ENCODE measurements at regions not wholly inside any gene's neighbourhood (a gene's known extent, or its start where the extent isn't known, plus 50 kb on each side); places are given as distances from the start of the nearest gene placed in this dataset.

GRCh38 chr10:52679117-52679516 is 93.5 kb downstream of the MBL2 start:
- Histone ChIP-seq H3K4me3 (ENCODE audit: insufficient read depth, low read depth, low read length) (no peak overlapping the region), H2BK15ac (ENCODE audit: low read depth, low read length) (no peak overlapping the region), H2AK9ac (replicated peaks; ENCODE audit: low read depth, low read length, poor library complexity) (no peak overlapping the region), H4K5ac (ENCODE audit: low read depth, low read length) (no peak overlapping the region), H2BK5ac (ENCODE audit: low read depth, low read length, poor library complexity, severe bottlenecking) (no peak overlapping the region), H3K14ac (replicated peaks; ENCODE audit: low read depth, low read length) (no peak overlapping the region), H3K36me3 (ENCODE audit: control insufficient read depth, insufficient read depth, low read length) (no peaks in the 10 kb centered on the region), H3K4me2 (ENCODE audit: low read depth, low read length) (no peak overlapping the region), H3K9me3 (ENCODE audit: control insufficient read depth, insufficient read depth, low read length) (no peaks in the 10 kb centered on the region), H4K91ac (ENCODE audit: insufficient read depth, low read depth, low read length) (no peak overlapping the region), H3K23ac (ENCODE audit: low read depth, low read length) (no peak overlapping the region), H3K27ac (ENCODE audit: insufficient read depth, low read length) (no peak overlapping the region), H3K79me1 (ENCODE audit: low read depth in 1 of 2, low read length in 2 of 2) (no peaks in the 10 kb centered on the region), H3K27me3 (ENCODE audit: control insufficient read depth, insufficient read depth, low read length) (no peaks in the 10 kb centered on the region), H2AK5ac (ENCODE audit: low read depth, low read length) (no peak overlapping the region), H4K20me1 (ENCODE audit: insufficient read depth, low read length) (no peaks in the 10 kb centered on the region), H3K4ac (ENCODE audit: low read depth, low read length) (no peak overlapping the region), H2BK120ac (ENCODE audit: low read depth, low read length) (no peak overlapping the region), H3K9ac (ENCODE audit: low read depth, low read length) (no peak overlapping the region), H2AFZ (replicated peaks; ENCODE audit: low read length, poor library complexity) (no peak overlapping the region), H3K4me1 (ENCODE audit: control insufficient read depth, insufficient read depth, low read length) (no peaks in the 10 kb centered on the region), H3K56ac (ENCODE audit: extremely low read depth, insufficient read depth, low read length) (no peak overlapping the region), H4K8ac (ENCODE audit: low read depth in 2 of 2, low read length in 2 of 2) (no peak overlapping the region), H3K9me1 (ENCODE audit: insufficient read depth, low read length) (no peaks in the 10 kb centered on the region), H3K18ac (ENCODE audit: low read depth, low read length) (no peak overlapping the region), H2BK20ac (ENCODE audit: low read depth, low read length) (no peak overlapping the region)
- 100% methylated on average over 2 of the region's 6 CpGs; no CpG with 5 or more reads in 1 of the 2 experiments for WGBS, 2 experiments (ENCODE audit: extremely low coverage in 2 of 2, insufficient read length in 1 of 2)
- in situ Hi-C loops (cut with MboI; ENCODE audit: low sequenced_read_pairs), result no loop called here
- DNase-seq, result no peak
- dilution Hi-C loops (cut with HindIII; ENCODE audit: low sequenced_read_pairs, unreplicated experiment), result no loop called here
- TF ChIP-seq CHD1 (IDR thresholded peaks at IDR 0.05; ENCODE audit: low read depth, low read length) (no peak), BHLHE40 (IDR thresholded peaks at IDR 0.05; ENCODE audit: low read depth, low read length) (no peak), CEBPB (IDR thresholded peaks at IDR 0.05; ENCODE audit: low read depth, low read length) (no peak), SMC3 (IDR thresholded peaks at IDR 0.05; ENCODE audit: low read depth, low read length) (no peak), NFE2L2 (IDR thresholded peaks at IDR 0.05; ENCODE audit: low read depth, low read length) (no peak), MAFK (IDR thresholded peaks at IDR 0.05; ENCODE audit: low read depth, low read length) (no peak), MAZ (IDR thresholded peaks at IDR 0.05; ENCODE audit: borderline replicate concordance, low read depth, low read length) (no peak)
- TF ChIP-seq, protein P1, sequence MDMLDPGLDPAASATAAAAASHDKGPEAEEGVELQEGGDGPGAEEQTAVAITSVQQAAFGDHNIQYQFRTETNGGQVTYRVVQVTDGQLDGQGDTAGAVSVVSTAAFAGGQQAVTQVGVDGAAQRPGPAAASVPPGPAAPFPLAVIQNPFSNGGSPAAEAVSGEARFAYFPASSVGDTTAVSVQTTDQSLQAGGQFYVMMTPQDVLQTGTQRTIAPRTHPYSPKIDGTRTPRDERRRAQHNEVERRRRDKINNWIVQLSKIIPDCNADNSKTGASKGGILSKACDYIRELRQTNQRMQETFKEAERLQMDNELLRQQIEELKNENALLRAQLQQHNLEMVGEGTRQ (IDR thresholded peaks at IDR 0.05; ENCODE audit: low read depth, low read length), result no peak
- ATAC-seq (ENCODE audit: low read depth), result no peak
- POLR2A ChIA-PET (ENCODE audit: unreplicated experiment), result no interaction called here
- BruUV-seq (replicated peaks), result no TSS peak
- CTCF ChIA-PET, result no interaction called here
- intact Hi-C loops (cut with micrococcal nuclease), result no loop called here

All from IMR-90 (cell line).